ENCODE measurements at regions not wholly inside any gene's neighbourhood (a gene's known extent, or its start where the extent isn't known, plus 50 kb on each side); places are given as distances from the start of the nearest gene placed in this dataset.

- TF ChIP-seq POLR2AphosphoS5 (IDR thresholded peaks at IDR 0.05) (no peak), CTCF (IDR thresholded peaks at IDR 0.05) (no peak)
Observed at GRCh38 chr6:153599901-153600300, 439.1 kb upstream of the OPRM1 start.
